Ovary (tissue), 3 donors: ENCODE measurements at regions not wholly inside any gene's neighbourhood (a gene's known extent, or its start where the extent isn't known, plus 50 kb on each side); places are given as distances from the start of the nearest gene placed in this dataset.

ENCODE experiments used
- POLR2A ChIP-seq: fragments of 450-650 bp; IDR thresholded peaks from one replicate; pipeline ENCODE4 v1.6.1; 2017; ENCODE audit warnings: antibody characterized with exemption, mild to moderate bottlenecking, moderate library complexity
- TF ChIP-seq, protein P1 (sequence below), 3 donors: fragments of 450-650 bp in 2 of 3; fragments of 200-600 bp in 1 of 3; IDR thresholded peaks; one replicate each; pipeline versions ENCODE4 v1.5.1 to v1.8.0; 2016 to 2022; ENCODE audit warnings: antibody characterized with exemption in 3 of 3, mild to moderate bottlenecking in 1 of 3
- donor health status: DM: no; HTN: no; CAD: no.

DNA sequence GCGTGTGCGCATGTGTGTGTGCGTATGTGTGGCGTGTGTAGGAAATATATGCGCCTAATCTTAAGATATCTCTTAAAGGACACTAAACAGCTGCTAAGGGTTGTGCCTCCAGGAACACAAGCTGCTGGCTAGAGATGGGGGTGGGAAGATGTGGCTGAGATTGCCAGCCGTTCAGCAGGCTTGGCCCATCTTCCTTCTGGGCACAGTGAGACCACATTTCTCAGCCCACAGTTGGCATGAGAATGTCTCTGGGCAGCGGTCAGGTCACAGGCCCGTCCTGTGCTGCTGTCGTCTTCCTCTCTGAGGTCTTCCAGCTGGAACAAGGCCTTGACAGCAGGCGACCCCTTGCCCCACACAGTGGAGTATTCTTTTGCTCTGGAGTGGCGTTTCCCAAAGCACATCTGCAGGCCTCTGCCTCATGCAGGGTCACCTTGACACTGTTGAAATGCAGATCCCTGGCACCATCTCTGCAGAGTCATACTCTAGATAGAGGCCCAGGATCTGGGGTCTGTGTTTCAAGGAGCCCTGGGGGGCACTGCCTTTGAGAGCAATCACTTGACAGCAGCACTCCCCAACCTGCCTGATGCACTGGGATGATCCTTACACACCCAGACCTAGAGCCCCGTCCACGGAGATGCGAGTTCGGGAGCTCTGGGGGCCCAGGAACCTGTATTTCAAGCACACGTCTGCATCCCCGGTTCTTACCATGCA is 335.5 kb upstream of the SFSWAP start:
- TF ChIP-seq, protein P1, sequence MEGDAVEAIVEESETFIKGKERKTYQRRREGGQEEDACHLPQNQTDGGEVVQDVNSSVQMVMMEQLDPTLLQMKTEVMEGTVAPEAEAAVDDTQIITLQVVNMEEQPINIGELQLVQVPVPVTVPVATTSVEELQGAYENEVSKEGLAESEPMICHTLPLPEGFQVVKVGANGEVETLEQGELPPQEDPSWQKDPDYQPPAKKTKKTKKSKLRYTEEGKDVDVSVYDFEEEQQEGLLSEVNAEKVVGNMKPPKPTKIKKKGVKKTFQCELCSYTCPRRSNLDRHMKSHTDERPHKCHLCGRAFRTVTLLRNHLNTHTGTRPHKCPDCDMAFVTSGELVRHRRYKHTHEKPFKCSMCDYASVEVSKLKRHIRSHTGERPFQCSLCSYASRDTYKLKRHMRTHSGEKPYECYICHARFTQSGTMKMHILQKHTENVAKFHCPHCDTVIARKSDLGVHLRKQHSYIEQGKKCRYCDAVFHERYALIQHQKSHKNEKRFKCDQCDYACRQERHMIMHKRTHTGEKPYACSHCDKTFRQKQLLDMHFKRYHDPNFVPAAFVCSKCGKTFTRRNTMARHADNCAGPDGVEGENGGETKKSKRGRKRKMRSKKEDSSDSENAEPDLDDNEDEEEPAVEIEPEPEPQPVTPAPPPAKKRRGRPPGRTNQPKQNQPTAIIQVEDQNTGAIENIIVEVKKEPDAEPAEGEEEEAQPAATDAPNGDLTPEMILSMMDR (IDR thresholded peaks at IDR 0.05): no peak
- TF ChIP-seq POLR2A: no peak
